ENCODE measurements at regions not wholly inside any gene's neighbourhood (a gene's known extent, or its start where the extent isn't known, plus 50 kb on each side); places are given as distances from the start of the nearest gene placed in this dataset.

DNA sequence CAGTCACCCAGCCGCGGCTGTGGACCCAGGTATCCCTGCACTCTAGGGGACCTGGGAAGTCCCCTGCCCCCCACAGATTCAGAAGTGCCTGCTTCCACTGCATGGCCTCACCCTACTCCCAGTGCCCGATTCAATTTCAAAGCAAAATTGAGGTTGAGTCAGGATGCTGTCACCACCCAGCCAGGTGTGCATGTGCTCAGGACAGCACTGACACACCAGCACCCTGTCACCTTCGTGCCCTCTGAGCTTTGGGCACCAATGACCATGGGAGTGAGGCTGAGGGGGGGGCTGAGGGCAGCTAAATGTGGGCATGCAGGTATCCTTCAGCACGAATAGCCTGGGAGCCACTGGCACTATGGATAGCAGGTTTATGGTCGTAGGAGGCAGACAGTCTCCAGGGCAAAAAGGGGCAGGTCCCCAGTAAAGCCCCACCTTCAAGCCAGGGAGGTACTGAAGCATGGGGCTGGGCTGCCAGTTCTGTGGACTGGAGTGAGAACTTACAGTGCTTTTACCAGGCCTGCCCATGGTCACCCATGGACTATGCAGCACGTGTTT is 1151.6 kb upstream of the CDH6 start:
- no peak for TF ChIP-seq YY1 (IDR thresholded peaks at IDR 0.05; ENCODE audit: low read depth)
- TF ChIP-seq, protein P1, sequence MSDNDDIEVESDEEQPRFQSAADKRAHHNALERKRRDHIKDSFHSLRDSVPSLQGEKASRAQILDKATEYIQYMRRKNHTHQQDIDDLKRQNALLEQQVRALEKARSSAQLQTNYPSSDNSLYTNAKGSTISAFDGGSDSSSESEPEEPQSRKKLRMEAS (IDR thresholded peaks at IDR 0.05) = no peak
- TF ChIP-seq TCF12 (IDR thresholded peaks at IDR 0.05; ENCODE audit: low read depth) = no peak
- no peak for TF ChIP-seq TAF1 (IDR thresholded peaks at IDR 0.05; ENCODE audit: low read depth)
- TF ChIP-seq, protein P2, sequence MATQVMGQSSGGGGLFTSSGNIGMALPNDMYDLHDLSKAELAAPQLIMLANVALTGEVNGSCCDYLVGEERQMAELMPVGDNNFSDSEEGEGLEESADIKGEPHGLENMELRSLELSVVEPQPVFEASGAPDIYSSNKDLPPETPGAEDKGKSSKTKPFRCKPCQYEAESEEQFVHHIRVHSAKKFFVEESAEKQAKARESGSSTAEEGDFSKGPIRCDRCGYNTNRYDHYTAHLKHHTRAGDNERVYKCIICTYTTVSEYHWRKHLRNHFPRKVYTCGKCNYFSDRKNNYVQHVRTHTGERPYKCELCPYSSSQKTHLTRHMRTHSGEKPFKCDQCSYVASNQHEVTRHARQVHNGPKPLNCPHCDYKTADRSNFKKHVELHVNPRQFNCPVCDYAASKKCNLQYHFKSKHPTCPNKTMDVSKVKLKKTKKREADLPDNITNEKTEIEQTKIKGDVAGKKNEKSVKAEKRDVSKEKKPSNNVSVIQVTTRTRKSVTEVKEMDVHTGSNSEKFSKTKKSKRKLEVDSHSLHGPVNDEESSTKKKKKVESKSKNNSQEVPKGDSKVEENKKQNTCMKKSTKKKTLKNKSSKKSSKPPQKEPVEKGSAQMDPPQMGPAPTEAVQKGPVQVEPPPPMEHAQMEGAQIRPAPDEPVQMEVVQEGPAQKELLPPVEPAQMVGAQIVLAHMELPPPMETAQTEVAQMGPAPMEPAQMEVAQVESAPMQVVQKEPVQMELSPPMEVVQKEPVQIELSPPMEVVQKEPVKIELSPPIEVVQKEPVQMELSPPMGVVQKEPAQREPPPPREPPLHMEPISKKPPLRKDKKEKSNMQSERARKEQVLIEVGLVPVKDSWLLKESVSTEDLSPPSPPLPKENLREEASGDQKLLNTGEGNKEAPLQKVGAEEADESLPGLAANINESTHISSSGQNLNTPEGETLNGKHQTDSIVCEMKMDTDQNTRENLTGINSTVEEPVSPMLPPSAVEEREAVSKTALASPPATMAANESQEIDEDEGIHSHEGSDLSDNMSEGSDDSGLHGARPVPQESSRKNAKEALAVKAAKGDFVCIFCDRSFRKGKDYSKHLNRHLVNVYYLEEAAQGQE (IDR thresholded peaks at IDR 0.05; ENCODE audit: low read depth) = no peak

Data from Ishikawa (cell line).